K562 (cell line): ENCODE measurements at regions not wholly inside any gene's neighbourhood (a gene's known extent, or its start where the extent isn't known, plus 50 kb on each side); places are given as distances from the start of the nearest gene placed in this dataset.

Source experiments
- ATAC-seq: fragments of 200-7000 bp; cut with Tn5 transposase; 3 replicates; pipeline ENCODE4 v1.9.1; 2020; ENCODE audit warnings: moderate library complexity
- BruUV-seq: library from RNA; stranded (reverse); fragments of 400-500 nt; replicated peaks from 2 replicates; lab custom pipeline; 2021; lab: Mats Ljungman, UMichigan
- CTCF ChIA-PET: fragments of 300-600 bp; formaldehyde crosslinking; extraction: SDS; loops from one replicate; lab custom pipeline; 2021; ENCODE audit warnings: low intra/inter-chr PET ratio; lab: Yijun Ruan, JAX
- POLR2A ChIA-PET: fragments of 300-600, 350-650 bp; sonication (Branson Sonifier 250); formaldehyde crosslinking; extraction: SDS; loops from one replicate; lab custom pipeline; 2021; ENCODE audit warnings: antibody characterized with exemption, inconsistent platforms; lab: Yijun Ruan, JAX
- DNase-seq, 4 experiments: peaks; one replicate each; pipeline versions ENCODE4 v3.0.0 to v3.0.0-alpha.2; 2011 to 2018; ENCODE audit warnings: low spot score in 3 of 4, mixed read lengths in 3 of 4; ENCODE audit errors: extremely low read depth in 1 of 4
- FAIRE-seq: peaks from 2 replicates; lab custom pipeline; 2011; peaks lifted over from hg19 to GRCh38; lab: Jason Lieb, UNC
- H2AFZ ChIP-seq: 2 replicates; pipeline ENCODE4 v1.6.0; 2011; ENCODE audit warnings: low read depth, low read length, control low read depth, inconsistent platforms
- H3K27ac ChIP-seq: fragments of 200-600 bp; 3 replicates; pipeline ENCODE4 v1.8.0; 2011; ENCODE audit warnings: low read depth, mild to moderate bottlenecking, control low read depth, inconsistent platforms, low read length, moderate library complexity, mixed read lengths; ENCODE audit errors: extremely low read depth
- H3K27me3 ChIP-seq, 2 experiments: fragments of 300-600 bp in 1 of 2; 2 replicates in 1 of 2; 3 replicates in 1 of 2; pipeline versions ENCODE4 v1.6.0 to v1.8.0; 2011; ENCODE audit warnings: inconsistent platforms in 2 of 2, low read length in 2 of 2, mild to moderate bottlenecking in 1 of 2, mixed read lengths in 1 of 2, moderate library complexity in 1 of 2; ENCODE audit not compliant: control insufficient read depth in 2 of 2, insufficient read depth in 2 of 2
- H3K36me3 ChIP-seq: fragments of 300-600 bp; 3 replicates; pipeline ENCODE4 v1.8.0; 2011; ENCODE audit warnings: mild to moderate bottlenecking, low read length, inconsistent platforms; ENCODE audit not compliant: control insufficient read depth, insufficient read depth
- H3K4me1 ChIP-seq, 2 experiments: fragments of 200-600 bp in 1 of 2; replicated peaks in 1 of 2; 2 replicates in 1 of 2; 3 replicates in 1 of 2; pipeline versions ENCODE4 v1.5.1 to v1.8.0; 2011; ENCODE audit warnings: inconsistent platforms in 2 of 2, low read length in 2 of 2, mild to moderate bottlenecking in 1 of 2, mixed read lengths in 1 of 2, moderate library complexity in 1 of 2; ENCODE audit not compliant: control insufficient read depth in 2 of 2, insufficient read depth in 2 of 2
- H3K4me2 ChIP-seq: 2 replicates; pipeline ENCODE4 v1.6.1; 2011; ENCODE audit warnings: low read length, control low read depth, inconsistent platforms, mixed read lengths; ENCODE audit not compliant: insufficient read depth
- H3K4me3 ChIP-seq: fragments of 200-600 bp; sonication (generic), shearing (Covaris generic); 2 replicates; pipeline ENCODE4 v1.5.1; 2016; ENCODE audit warnings: control low read depth, inconsistent platforms
- H3K79me2 ChIP-seq: fragments of 200-600 bp; 3 replicates; pipeline ENCODE4 v1.8.0; 2011; ENCODE audit warnings: low read length, inconsistent platforms; ENCODE audit not compliant: control insufficient read depth, insufficient read depth
- H3K9ac ChIP-seq, 2 experiments: 2 replicates each; pipeline versions ENCODE4 v1.6.0 to v1.6.1; 2011; ENCODE audit warnings: low read depth in 2 of 2, low read length in 2 of 2, control low read depth in 1 of 2, inconsistent platforms in 1 of 2, mild to moderate bottlenecking in 1 of 2, mixed read lengths in 1 of 2; ENCODE audit not compliant: insufficient read depth in 1 of 2
- H3K9me1 ChIP-seq: one replicate; pipeline ENCODE4 v1.6.0; 2011; ENCODE audit warnings: inconsistent platforms, mild to moderate bottlenecking, low read length, moderate library complexity; ENCODE audit not compliant: control insufficient read depth, insufficient read depth
- H3K9me3 ChIP-seq: replicated peaks from 2 replicates; pipeline ENCODE4 v1.5.1; 2011; ENCODE audit warnings: low read depth, low read length, inconsistent platforms; ENCODE audit not compliant: control insufficient read depth, insufficient read depth
- H4K20me1 ChIP-seq: replicated peaks from 2 replicates; pipeline ENCODE4 v1.6.1; 2011; ENCODE audit warnings: low read length, inconsistent platforms, mixed read lengths; ENCODE audit not compliant: control insufficient read depth, insufficient read depth
- BRD4 ChIP-seq: fragments of 200-600 bp; sonication (generic); IDR thresholded peaks from 2 replicates; pipeline ENCODE4 v1.6.1; 2017; ENCODE audit warnings: inconsistent platforms
- DDX20 ChIP-seq: fragments of 450-650 bp; IDR thresholded peaks from 2 replicates; pipeline ENCODE4 v1.6.1; 2016; ENCODE audit warnings: missing genetic modification characterization, low read depth, mild to moderate bottlenecking, missing compliant biosample characterization, moderate library complexity
- E2F6 ChIP-seq, 2 experiments: IDR thresholded peaks; 2 replicates each; pipeline ENCODE4 v1.6.1; 2011; ENCODE audit warnings: borderline replicate concordance in 1 of 2, control low read depth in 1 of 2, low read depth in 1 of 2, low read length in 1 of 2, mild to moderate bottlenecking in 1 of 2, mixed read lengths in 1 of 2, moderate library complexity in 1 of 2; ENCODE audit not compliant: insufficient read depth in 1 of 2, insufficient read length in 1 of 2, poor library complexity in 1 of 2, severe bottlenecking in 1 of 2; ENCODE audit errors: extremely low read depth in 1 of 2
- HIVEP1 ChIP-seq: fragments of 250-450 bp; sonication (Bioruptor Pico); IDR thresholded peaks from 2 replicates; pipeline ENCODE4 v1.4.0; 2020; ENCODE audit warnings: mild to moderate bottlenecking
- MBD2 ChIP-seq: sonication (generic); IDR thresholded peaks from 2 replicates; pipeline ENCODE4 v1.6.1; 2016; ENCODE audit warnings: low read depth, borderline replicate concordance
- MEF2D ChIP-seq: conservative IDR thresholded peaks from 2 replicates; pipeline ENCODE4 v1.6.1; 2016; ENCODE audit warnings: low read depth, missing genetic modification characterization, missing compliant biosample characterization
- NR2C1 ChIP-seq, 2 experiments: fragments of 450-650 bp; IDR thresholded peaks; 2 replicates each; pipeline ENCODE4 v1.6.1; 2017; ENCODE audit warnings: mild to moderate bottlenecking in 2 of 2, antibody characterized with exemption in 1 of 2, inconsistent platforms in 1 of 2, missing compliant biosample characterization in 1 of 2, missing genetic modification characterization in 1 of 2
- PHB2 ChIP-seq: fragments of 450-650 bp; IDR thresholded peaks from 2 replicates; pipeline ENCODE4 v1.6.1; 2017; ENCODE audit warnings: low read depth
- POLR2G ChIP-seq: fragments of 200-400 bp; formaldehyde crosslinking; IDR thresholded peaks from 2 replicates; pipeline ENCODE4 v1.6.1; 2017; ENCODE audit warnings: low read depth, mild to moderate bottlenecking, antibody characterized with exemption, low read length, moderate library complexity
- PTTG1 ChIP-seq: fragments of 450-650 bp; IDR thresholded peaks from 2 replicates; pipeline ENCODE4 v1.6.1; 2016; ENCODE audit warnings: low read depth, mild to moderate bottlenecking, missing genetic modification characterization, missing compliant biosample characterization
- SIN3A ChIP-seq, 2 experiments: fragments of 150-350 bp in 1 of 2; IDR thresholded peaks; 2 replicates each; pipeline ENCODE4 v1.6.1; 2011 to 2016; ENCODE audit warnings: borderline replicate concordance in 2 of 2, low read depth in 2 of 2, low read length in 2 of 2, mild to moderate bottlenecking in 2 of 2, moderate library complexity in 2 of 2; ENCODE audit not compliant: control insufficient read depth in 1 of 2
- ZBTB7A ChIP-seq: IDR thresholded peaks from 2 replicates; pipeline ENCODE4 v1.6.1; 2011; ENCODE audit warnings: low read depth, mild to moderate bottlenecking, low read length, moderate library complexity, borderline replicate concordance; ENCODE audit not compliant: control insufficient read depth
- ZBTB8A ChIP-seq: fragments of 450-650 bp; IDR thresholded peaks from 2 replicates; pipeline ENCODE4 v1.6.1; 2018; ENCODE audit warnings: mild to moderate bottlenecking, moderate library complexity; ENCODE audit not compliant: partially characterized antibody
- ZNF232 ChIP-seq: sonication (generic); formaldehyde crosslinking; IDR thresholded peaks from 2 replicates; pipeline ENCODE4 v1.8.0; 2022; ENCODE audit warnings: mild to moderate bottlenecking, missing genetic modification reagents
- ZNF431 ChIP-seq: sonication (generic); formaldehyde crosslinking; IDR thresholded peaks from 2 replicates; pipeline ENCODE4 v1.8.0; 2022; ENCODE audit warnings: mild to moderate bottlenecking, missing genetic modification reagents
- ZNF444 ChIP-seq: fragments of 250-450 bp; sonication (Bioruptor Pico); IDR thresholded peaks from 2 replicates; pipeline ENCODE4 v1.4.0; 2020; ENCODE audit warnings: mild to moderate bottlenecking, moderate library complexity
- WGBS: fragments of 100-300 bp; shearing (Covaris generic); methylation state at CpG from one replicate; pipeline ENCODE4 v1.1.6; 2016; ENCODE audit warnings: low coverage, mixed read lengths; ENCODE audit not compliant: insufficient coverage; ENCODE audit errors: missing lambda C conversion rate; 5-methylcytosine and 5-hydroxymethylcytosine counted together
- in situ Hi-C: fragments of 300-500 bp; cut with MboI; formaldehyde crosslinking; loops from 4 replicates; pipeline ENCODE4 v1.15.0; 2018; ENCODE audit warnings: inconsistent platforms, mixed read lengths
- intact Hi-C: fragments of 100-400 bp; cut with micrococcal nuclease; formaldehyde crosslinking; loops from 2 replicates; pipeline ENCODE4 v1.14.2; 2022

GRCh38 chr3:480070-480469 is 283.5 kb downstream of the CHL1 start:
- Histone ChIP-seq H3K4me3 (no peak overlapping the region), H3K36me3 (no peaks in the 10 kb centered on the region), H2AFZ (no peak overlapping the region), H3K4me1 (no peaks in the 10 kb centered on the region), H3K27me3 (no peaks in the 10 kb centered on the region), H3K27ac (no peak overlapping the region), H3K9me3 (peaks cover 3% of the 10 kb centered on the region; the same call in 1 of the 2 replicates), H3K9ac (no peak overlapping the region), H3K4me2 (no peak overlapping the region), H3K9me1 (no peaks in the 10 kb centered on the region), H3K79me2 (no peaks in the 10 kb centered on the region), H4K20me1 (no peaks in the 10 kb centered on the region)
- DNase-seq: no peak
- FAIRE-seq: no peak
- no peak for TF ChIP-seq SIN3A (IDR thresholded peaks at IDR 0.05; ENCODE audit: borderline replicate concordance in 2 of 2, control insufficient read depth in 1 of 2, low read depth in 2 of 2, low read length in 2 of 2)
- BruUV-seq: no TSS peak
- in situ Hi-C loops (no loop called here), intact Hi-C loops (no loop called here)
- WGBS: 0% methylated on average over 1 of the region's 1 CpG
- no peak for ATAC-seq
- ChIA-PET CTCF (no interaction called here), POLR2A (no interaction called here)

- H3K36me3 ChIP-seq: no peaks in the 10 kb centered on the region
- CTCF ChIA-PET: no interaction called here
- no peak overlapping the region for H2AFZ ChIP-seq
- in situ Hi-C loops: no loop called here
- FAIRE-seq (no peak), ATAC-seq (no peak), DNase-seq (no peak)
- no peak overlapping the region for H3K9ac ChIP-seq
- no TSS peak for BruUV-seq
- no peaks in the 10 kb centered on the region for H3K79me2 ChIP-seq
- H3K27me3 ChIP-seq: no peaks in the 10 kb centered on the region
- WGBS: 0% methylated on average over 3 of the region's 3 CpGs
- peaks cover 3% of the 10 kb centered on the region; the same call in 1 of the 2 replicates for H3K9me3 ChIP-seq
- H3K4me1 ChIP-seq: no peaks in the 10 kb centered on the region
- no peak overlapping the region for H3K4me3 ChIP-seq
- no peak overlapping the region for H3K27ac ChIP-seq
- POLR2A ChIA-PET: no interaction called here
- no peaks in the 10 kb centered on the region for H4K20me1 ChIP-seq
- intact Hi-C loops: no loop called here
- no peaks in the 10 kb centered on the region for H3K9me1 ChIP-seq
- H3K4me2 ChIP-seq: no peak overlapping the region
- TF ChIP-seq DDX20: no peak
- TF ChIP-seq POLR2G: no peak
- no peak for TF ChIP-seq MBD2
- TF ChIP-seq ZNF232 (CRISPR knock-in tag): no peak
- TF ChIP-seq ZNF444 (CRISPR knock-in tag): no peak
- TF ChIP-seq MEF2D (tag): no peak
- no peak for TF ChIP-seq PHB2
- TF ChIP-seq NR2C1 (IDR thresholded peaks at IDR 0.05): no peak
- TF ChIP-seq NR2C1 (tag; IDR thresholded peaks at IDR 0.05): no peak
- TF ChIP-seq ZBTB7A: no peak
- no peak for TF ChIP-seq BRD4
- no peak for TF ChIP-seq PTTG1 (tag)
- TF ChIP-seq HIVEP1 (CRISPR knock-in tag): no peak
- TF ChIP-seq ZNF431 (CRISPR knock-in tag): no peak
- TF ChIP-seq E2F6 (IDR thresholded peaks at IDR 0.05; ENCODE audit: borderline replicate concordance in 1 of 2, extremely low read depth in 1 of 2, insufficient read depth in 1 of 2, insufficient read length in 1 of 2, low read depth in 1 of 2, low read length in 1 of 2, poor library complexity in 1 of 2, severe bottlenecking in 1 of 2): no peak
- TF ChIP-seq ZBTB8A: no peak
Observed at GRCh38 chr3:481111-481510, 284.5 kb downstream of the CHL1 start.
